ENCODE measurements at regions not wholly inside any gene's neighbourhood (a gene's known extent, or its start where the extent isn't known, plus 50 kb on each side); places are given as distances from the start of the nearest gene placed in this dataset.
"Not testable (repeated sequence)": the region's sequence is repeated elsewhere in the genome, so short reads cannot be mapped to it uniquely, and the experiment has no call there.

DNA sequence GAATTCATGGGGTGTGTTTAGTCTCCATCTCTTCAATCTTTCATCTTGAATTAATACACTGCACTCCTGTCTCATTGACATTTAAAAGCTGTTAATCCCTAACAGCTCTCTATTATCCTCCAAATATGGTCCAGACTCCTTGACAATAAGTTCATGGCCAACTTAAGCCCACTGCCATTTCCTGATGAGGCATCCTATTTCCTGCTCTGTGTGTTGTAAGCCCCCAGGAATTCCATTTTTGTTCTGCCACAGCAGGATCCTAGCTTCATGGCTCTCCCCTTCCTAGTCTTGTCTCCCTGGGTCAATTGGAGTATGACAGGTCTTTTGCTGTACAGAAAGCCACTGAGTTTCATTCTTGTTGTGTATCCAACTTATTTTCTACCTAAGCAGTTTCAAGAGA is 218.8 kb downstream of the OTUD1 start:
- no peak for DNase-seq

DNA sequence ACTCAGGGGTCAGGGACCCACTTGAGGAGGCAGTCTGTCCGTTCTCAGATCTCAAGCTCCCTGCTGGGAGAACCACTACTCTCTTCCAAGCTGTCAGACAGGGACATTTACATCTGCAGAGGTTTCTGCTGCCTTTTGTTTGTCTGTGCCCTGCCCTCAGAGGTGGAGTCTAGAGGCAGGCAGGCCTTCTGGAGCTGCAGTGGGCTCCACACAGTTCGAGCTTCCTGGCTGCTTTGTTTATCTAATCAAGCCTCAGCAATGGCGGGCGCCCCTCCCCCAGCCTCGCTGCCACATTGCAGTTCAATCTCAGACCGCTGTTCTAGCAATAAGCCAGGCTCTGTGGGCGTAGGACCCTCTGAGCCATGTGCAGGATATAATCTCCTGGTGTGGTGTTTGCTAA is 233.0 kb downstream of the OTUD1 start:
- DNase-seq = not testable (repeated sequence)

DNA sequence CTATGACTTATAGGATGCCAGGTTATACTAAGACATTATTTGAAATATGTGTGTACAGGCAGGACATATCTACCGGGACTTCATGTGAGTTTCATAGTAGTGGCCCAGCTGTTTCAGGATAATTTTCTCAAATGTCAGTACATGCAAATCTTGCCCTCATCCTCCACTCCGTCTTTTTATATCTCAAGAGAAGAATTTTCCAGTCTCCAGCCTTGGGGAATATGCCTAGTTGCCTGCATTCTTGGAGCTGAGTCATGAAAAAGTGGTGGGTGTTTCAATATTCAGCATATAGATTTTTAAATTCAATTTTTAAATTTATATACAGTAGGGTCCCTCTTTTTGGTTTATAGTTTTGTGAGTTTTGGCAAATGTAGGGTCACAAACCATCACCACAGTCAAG is 236.7 kb downstream of the OTUD1 start:
- DNase-seq = no peak

DNA sequence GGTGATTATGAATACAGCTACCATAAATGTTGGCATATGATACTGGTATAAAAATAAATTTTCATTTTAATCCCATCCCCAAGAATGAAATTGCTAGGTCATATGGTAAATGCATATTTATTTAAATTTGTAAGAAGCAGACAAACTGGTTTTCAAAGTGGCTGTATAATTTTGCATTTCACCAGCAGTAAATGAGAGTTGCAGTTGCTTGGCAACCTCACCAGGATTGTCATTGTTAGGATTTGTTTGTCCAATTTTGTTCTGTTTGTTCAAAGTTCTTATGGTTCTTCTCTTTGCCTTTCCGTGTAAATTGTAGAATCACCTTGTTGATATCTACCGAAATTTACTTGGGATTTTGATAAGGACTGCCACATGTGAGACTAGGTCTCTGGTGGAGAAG is 237.4 kb downstream of the OTUD1 start:
- DNase-seq = no peak

DNA sequence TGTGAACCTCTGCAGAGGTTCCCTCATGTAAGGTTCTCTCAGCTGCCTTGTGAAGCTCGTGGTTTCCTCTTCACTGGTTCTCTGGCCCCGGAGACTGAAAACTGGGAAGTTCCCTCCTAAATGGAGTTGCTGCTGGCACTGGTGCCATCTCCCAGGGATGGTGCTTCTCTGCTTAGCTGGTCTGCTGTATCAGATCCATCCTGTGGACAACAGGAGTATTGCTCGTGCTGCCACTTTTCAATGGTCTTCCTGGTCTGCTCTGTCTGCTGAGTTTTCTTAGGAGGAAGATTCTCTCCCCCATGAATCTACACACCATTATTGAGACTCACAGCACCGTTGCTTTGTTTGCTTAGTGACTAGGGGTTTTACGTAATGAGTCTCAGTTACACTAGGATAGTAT is 247.8 kb downstream of the OTUD1 start:
- no peak for DNase-seq

DNA sequence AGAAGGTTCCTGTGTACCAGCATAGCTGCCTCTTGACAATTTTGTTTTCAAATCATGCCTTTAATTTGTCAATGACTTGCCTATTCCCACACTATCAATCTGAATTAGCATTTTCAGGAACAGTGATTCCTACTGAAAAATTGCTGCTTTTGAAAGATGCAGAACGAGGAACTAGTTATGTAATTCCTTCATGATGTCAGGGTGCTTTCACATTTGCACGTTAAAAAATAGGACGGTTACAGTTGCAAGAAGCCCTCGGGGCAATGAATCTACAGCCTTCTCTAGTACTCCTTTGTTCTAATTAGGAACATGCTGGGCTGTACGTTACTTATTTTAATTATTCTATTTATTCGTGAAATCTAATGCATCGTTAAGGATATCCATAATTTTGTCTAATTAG is 253.9 kb downstream of the OTUD1 start:
- no peak for DNase-seq

DNA sequence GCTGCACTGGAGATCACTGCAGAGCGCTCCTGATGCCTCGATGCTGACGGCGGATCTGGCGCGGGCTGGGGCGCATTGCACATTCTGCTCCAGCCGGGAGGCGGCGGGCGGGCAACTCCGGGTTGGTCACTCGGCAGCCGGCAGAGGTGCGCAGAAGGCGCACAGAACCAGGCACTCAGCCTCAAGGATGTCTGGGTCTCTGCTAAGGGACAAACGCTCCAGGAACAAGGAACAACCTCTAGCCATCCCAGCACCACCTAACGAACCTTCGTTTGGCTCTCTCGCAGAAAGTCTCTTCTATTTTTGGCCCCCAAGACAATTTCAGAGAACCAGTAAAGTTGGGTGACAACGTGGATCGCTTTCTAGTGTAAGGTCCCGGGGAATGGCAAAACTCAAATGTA is 254.6 kb downstream of the OTUD1 start:
- peak; percentile 9 for DNase-seq

DNA sequence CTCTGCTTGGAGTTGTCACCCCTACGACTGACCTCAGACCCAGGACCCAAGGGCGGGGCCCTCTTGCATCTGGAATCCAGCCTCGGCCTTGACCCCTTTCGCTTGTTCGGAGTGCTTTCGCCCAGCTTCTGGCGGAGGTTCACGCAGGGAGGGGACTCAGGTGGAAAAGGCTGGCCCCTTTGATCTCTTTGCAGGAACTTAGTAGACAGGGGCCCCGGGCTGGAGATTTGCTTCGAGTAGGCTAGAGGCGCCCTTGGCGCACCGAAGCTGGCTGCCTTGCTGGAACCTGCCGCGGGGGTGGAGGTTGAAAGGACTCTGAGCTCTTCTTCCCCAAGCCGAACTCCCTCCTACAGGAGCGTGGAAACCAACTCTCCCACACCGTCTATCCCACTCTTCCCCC is 255.1 kb downstream of the OTUD1 start:
- DNase-seq = no peak

DNA sequence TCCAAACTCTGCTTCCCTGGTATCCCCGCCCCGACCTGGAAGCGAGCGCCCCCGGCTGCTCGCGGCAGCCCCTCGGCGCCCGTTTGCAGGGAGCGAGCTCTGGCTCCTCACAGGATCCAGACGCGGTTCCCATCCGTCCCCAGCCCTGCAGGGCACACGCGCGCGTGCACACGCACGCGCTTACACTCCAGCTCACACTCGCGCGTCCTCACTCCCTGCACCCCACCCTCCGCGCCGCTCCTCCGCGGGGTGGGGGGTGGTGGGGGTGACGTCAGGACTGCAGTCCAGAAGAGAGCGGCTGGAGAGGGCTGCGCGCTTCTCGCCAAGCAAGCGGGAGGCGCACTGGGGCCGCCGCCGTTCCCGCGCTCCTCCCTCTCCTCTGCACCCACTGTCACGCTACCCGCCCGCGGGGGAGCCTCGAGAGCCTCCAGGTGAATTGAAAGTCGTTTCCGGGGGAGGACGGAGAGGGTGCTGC is 255.6 kb downstream of the OTUD1 start:
- DNase-seq = no peak

DNA sequence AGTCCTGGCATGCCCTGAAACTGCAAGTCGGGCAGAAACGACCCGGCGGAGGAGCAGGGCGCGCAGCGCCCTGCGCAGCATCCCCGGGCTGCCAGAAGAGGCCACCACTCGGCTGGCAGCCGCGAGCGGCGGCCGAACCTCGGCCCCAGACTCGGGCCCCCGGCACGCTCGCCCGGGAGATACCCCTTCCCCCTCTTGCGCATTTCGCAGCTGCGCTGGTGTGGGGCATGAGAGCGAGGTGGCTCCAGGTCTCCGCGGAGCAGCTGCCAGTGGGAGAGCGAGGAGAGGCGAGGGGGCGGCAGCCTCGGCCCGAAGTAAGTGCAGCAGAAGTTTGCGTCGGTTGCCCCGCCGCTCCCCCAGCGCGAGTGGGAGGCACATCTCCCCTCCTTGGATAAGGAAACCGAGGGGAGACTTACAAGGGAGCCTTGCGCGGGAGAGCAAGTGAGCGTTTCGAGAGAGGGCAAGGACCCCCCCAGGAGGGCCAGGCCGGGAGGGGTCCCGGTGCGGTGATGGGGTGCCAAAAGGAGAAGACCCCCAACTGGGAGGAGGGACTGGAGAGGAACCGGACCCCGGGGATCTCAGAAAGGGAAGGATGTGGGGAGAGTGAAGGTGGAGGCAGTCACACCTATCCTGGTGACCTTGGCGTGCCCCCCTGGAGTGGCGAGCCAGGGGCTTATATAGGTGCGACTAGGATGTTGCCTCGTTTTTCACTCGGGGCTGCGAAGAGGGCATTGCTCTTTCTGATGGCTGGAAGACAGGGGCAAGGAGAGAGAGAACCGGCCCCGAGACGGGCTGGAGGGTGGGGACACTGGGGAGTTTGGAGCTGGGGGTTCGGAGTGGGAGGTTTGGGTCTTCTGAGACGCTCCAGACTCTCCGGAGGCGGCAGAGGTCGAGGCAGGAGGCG is 256.3 kb downstream of the OTUD1 start:
- DNase-seq = no peak

DNA sequence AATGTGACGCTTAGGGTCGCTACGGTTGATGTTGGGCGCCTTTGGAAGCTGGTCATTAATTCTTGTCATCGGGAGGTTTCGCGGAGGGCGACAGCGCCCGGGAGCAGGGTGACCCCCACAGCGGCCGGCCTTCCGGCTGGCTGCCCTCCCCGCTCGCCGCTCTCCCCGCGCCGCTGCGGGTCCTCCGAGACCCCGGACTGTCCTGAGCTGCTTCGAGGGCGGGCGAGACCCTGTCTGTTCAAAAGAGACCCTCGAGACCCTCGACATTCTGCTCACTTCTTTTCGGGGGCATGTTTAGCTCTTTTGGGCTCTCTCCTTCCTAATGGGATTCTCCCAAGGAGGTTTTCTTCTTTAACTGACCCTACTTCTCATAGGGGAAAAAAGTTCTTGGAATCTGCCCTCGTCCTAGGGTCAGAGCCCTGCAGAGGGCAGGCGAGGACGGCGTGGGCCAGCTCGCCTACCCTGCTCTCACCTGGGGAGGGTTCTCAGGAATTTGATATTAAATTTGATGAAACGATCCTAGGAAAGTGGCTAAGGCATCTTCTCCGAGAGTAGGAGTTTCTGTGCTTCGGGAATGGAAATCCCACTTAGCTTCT is 257.0 kb downstream of the OTUD1 start:
- DNase-seq = no peak

DNA sequence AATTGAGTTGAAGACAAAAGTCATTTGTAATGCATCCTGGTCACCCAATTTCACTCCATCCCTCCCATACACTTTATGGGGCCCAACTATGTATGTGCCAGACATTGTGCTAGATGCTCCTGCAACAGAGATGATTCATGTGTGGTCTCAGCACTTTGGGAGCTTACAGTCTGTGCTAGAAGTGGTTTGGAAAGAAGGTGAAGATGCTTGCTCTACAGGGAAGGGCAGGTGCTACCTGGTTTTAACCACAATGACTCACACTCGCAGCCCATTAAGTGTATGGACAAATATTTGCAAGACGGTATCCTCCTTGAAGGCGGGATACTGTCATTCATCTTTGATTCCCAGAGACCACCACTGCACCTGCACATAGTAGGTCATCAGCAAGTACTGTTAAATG is 257.6 kb downstream of the OTUD1 start:
- no peak for DNase-seq

DNA sequence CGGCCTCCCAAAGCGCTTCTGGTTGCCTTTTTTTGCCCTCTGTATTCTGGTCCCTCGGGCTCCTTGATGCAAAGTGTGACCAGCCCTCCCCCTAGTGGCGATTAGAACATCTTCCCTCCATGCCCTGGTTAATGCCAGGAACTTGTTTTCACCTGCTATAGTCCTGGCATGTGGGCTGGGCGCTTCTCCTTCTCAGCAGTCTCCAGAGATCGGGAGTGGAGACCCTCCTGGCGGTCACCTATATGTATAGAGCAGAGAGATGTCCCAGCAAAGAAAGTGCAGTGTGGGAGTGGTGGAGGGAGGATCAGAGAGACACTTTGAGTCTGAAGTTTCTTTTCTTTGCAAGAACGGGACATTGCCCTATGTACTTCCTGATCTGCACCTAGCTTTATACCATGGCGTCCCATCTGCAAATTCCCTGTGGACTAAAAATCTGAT is 264.1 kb downstream of the OTUD1 start:
- peak; percentile 64 for DNase-seq

DNA sequence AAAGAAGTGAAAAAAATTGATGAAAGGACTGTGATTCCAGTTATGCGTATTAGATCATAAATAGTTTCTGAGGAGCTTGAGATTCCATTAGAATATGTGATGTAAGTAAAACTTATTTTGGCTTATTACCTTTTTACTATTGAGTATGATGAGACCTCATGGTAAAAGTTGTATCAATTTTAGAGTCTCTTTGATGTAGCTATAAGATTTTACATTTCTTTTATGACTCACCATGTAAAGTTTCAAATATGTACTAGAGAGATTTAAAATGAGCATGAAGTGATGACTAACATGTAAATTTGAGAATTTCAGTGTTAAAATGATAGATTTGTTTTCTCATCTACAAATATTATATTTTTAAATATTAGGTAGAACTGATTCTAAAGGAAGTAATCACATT is 276.5 kb downstream of the OTUD1 start:
- no peak for DNase-seq

DNA sequence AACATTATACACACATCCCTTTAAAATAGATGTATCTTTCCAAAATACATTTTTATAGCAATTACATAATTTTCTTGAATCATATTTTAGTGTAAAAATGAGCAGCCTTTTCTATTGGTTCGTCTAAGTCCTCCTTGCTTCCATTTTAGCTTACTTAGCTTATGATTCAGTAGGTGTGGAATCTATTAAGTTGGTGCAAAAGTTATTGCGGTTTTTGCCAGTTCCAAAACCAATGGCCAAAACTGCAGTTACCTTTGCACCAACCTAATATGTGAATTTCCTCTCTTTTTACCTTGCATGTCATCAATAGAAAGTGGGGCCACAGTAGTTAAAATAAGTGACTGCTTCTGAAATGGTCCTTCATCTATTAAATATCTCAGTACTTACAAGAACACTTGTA is 279.0 kb downstream of the OTUD1 start:
- DNase-seq = no peak

DNA sequence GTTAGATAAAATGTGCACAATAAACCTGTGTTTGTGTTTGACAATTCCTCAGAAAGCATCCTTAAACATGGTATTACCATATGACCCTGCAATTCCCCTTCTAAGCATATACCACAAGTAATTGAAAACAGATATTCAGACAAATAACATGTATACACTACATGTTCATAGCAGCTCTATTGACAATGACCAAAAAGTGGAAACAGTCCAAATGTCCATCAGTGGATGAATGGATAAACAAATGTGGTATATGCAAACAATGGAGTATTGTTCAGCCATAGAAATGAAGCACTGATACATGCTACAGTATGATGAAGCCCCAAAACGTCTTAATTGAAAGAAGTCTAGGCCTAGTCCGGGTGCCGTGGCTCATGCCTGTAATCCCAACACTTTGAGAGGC is 280.1 kb downstream of the OTUD1 start:
- DNase-seq = no peak

DNA sequence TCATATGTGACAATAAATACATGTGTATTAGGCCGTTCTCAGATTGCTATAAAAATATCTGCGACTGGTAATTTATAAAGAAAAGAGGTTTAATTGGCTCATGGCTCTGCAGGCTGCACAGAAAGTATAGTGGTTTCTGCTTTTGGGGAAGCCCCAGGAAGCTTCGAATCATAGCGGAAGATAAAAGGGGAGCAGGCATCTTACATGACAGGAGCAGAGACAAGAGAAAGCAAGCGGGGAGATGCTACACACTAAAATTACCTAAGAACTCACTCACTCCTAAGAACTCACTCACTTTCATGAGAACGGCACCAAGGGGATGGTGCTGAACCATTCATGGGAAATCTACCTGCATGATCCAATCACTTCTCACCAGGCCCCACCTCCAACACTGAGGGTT is 284.9 kb downstream of the OTUD1 start:
- no peak for DNase-seq

DNA sequence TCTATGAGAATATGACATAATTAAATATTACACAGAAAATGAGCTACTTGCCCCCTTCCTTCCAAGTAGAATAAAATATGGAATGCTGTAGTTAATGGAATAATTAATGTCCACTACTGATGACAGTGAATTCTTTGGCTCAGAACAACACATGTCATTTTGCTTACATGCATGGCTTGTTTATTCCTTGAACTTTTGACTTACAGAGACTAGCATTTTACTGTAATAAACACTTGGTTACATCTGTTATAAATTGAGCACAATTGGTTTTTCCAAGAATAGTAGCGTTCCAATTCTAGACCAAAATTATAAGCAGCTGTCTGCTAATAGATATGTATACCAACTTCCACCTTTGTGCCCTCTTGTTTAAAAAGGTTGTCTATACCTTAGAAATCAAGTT is 286.7 kb downstream of the OTUD1 start:
- DNase-seq = no peak

DNA sequence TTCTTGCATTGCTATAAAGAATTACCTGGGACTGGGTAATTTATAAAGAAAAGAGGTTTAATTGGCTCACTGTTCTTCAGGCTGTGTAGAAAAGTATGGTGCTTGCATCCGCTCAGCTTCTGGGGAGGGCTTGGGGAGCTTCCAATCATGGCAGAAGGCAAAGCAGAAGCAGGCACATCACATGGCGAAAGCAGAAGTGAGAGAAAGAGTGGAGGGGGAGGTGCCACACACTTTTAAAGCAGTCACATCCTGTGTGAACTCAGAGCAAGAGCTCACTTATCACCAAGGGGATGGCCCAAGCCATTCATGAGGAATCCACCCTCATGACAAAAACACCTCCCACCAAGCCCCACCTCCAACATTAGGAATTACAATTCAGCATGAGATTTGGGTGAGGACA is 303.5 kb downstream of the OTUD1 start:
- DNase-seq = no peak

DNA sequence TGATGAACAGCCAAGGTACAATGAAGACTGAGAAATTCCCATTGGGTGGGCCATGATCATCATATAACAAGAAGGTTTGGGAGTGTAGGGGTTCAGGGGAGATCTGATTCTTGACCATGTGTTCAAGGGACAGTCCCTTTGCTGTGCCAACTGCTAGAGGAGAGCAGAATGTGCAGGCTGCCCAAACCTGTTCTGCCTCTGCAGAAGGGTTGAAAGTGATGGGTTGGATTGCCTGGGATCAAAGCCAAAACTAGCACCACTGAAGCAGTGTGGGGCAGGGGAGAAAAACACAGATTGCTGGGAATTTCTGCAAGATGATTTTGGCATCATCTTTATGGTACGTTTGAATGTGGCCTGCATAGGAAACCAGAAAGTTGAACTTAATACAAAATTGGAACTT is 303.9 kb downstream of the OTUD1 start:
- DNase-seq = no peak

DNA sequence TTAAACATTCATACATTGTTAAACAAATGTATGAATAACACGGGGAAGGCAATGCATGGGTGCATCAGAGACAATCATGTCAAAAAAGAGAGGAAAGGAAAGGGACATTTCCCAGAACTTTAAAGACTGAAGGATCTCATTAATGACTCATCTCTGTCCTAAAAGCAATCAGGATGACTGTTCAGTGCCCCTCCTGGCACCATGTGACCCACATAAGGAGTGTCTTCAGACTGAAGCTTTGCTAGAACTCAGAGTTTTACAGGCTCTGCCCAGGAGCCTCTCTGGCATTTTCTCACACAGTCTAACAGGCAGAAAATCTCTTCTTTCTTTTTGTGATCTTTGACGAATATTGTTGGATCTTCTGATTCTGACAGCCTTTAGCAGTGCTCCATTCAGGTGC is 315.3 kb downstream of the OTUD1 start:
- DNase-seq = no peak

DNA sequence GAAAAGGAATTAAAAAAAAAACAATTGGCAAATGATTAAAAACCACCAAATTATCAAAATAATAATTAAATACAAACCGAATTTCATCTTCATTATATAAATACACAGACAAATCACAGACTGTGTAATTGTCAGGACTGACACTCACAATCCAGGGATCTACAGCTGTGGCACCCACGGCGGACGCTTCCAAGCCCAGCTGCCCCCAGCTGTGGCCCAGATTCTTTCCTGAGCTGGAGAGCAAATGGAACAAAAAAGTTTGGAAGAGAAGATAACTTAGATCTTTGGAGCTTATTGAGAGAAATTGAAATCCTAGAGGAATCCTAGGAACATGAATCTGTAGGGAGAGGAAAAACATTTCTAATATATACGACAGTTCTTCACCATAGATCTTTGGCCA is 316.1 kb downstream of the OTUD1 start:
- DNase-seq = no peak

DNA sequence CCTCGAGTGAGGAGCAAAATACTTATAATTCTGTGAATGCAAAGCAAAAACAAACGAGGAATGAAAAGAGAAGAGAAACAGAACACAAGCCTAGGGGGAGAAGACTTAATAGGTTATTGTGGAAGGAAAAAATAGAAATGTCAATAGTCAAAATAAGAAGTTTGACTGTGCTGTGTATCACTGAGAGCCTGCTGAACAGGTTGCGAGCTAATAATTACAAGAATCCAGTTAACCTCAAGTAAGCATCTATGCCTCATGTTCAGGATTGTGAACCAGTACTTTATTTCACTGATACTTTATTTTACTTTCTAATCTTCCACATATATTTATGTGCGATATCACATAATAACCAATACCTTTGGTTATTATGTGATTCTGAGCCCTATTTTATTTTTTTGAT is 316.7 kb downstream of the OTUD1 start:
- DNase-seq = no peak

DNA sequence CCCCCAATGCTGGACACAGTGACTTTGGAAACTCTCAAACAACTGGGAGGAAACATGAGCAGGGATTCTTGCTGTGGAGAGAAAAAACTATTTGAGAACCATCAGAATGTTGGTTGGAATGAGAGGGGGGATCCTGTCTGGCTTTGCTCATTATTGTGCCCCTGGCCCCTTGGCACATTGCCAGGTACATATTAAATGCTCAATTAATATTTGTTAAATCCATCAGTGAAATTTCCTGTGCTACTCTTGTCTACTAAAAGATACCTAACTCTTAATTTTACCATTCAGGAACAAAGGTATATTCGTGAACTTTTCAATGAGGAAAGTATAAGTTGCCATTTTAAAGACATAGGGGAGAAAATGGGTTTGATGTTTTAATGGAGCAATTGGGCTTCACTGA is 329.4 kb downstream of the OTUD1 start:
- no peak for DNase-seq

DNA sequence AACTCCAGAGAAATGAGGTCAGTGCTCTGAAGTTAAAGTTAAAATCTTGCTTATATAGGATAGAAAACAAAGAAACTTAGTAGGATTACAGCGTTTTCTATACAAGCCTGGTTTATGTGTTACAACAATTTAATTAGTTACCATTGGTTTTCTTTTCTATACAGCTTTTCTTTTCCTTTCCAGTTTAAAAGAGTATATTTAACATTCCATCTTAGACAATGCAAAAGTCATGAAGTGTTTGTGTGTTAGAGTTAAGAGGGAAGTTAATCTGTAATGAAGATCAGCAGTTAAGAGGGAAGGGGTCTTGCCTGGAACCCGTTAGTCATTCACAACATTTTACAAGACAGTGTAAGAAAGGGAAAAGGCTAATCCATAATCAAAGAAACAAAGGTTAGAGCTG is 338.3 kb downstream of the OTUD1 start:
- DNase-seq = no peak

Measured in activated CD4-positive, alpha-beta T cell treated with anti-CD3 and anti-CD28 coated beads, Interleukin-2, amount 50 U/mL, for 16 hours (primary cell).